Germinal center (tissue), 1 donor: ENCODE measurements at regions not wholly inside any gene's neighbourhood (a gene's known extent, or its start where the extent isn't known, plus 50 kb on each side); places are given as distances from the start of the nearest gene placed in this dataset.
"Not testable (repeated sequence)": the region's sequence is repeated elsewhere in the genome, so short reads cannot be mapped to it uniquely, and the experiment has no call there.

Source experiments
- DNase-seq: peaks from one replicate; pipeline ENCODE4 v3.0.0; 2012; ENCODE audit warnings: mixed read lengths, low spot score

- DNase-seq = no peak
These were observed 621.1 kb upstream of the ADGRB3 start for GRCh38 chr6:68013780-68014515.

- DNase-seq = no peak
These were observed 622.3 kb upstream of the ADGRB3 start for GRCh38 chr6:68012822-68013221.

DNA sequence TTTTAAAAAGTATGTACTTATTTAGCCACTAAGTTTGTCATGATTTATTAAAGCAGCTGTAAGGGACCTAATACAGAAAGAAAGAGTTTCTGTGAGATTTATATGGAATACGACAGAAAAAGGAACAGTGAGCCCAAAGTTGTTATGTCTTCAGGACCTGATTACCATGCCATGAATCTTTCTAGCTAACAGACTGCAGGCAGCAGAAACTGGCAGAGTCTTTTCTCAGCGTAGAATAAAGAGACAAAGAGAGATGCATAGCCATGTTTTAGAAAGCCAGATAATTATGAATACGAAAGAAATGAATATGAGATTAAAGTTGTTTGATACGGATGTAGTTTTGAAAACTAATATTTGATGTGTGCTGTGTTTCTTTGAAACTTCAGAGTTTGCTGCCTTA lies 624.1 kb upstream of the ADGRB3 start:
- no peak for DNase-seq

DNA sequence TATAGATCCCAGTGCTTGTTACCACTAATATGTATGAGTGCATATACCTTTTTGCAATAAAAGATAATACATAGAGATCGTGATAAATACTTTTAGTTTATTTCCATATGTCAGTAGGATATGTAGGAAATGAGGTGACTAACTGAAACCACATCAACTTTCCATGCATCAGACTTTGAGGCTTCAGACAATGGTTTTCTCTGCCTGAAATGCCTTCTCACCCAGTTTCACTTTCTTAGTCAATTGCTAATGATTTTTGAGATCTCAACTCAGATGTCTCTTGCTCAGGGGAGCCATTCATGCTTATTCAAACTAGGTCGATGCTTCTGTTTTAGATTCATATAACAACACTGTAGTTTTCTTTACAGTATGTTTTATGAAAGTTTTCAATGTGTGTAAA lies 626.6 kb upstream of the ADGRB3 start:
- DNase-seq = no peak

- DNase-seq = no peak
These were observed 627.4 kb upstream of the ADGRB3 start for GRCh38 chr6:68007717-68008116.

GRCh38 chr6:67986694-67987232 lies 648.3 kb upstream of the ADGRB3 start:
- DNase-seq = no peak

DNA sequence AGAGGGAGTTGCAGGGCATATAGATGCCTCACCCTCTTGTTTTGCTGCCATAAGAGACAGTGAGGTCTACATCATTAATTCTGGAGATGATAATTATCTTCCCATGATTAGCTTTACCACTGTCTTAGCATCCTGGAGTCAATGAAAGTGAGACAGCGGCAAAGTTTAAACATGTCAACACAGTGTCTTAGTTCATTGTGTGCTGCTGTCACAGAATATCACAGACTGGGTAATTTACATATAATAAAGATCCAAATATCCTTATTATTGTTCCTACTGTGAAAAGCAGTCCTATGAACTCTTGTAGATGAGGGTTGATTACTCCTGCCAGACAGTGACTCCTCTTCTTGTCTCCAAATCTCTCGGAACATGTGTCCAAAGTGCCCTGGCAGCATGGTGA lies 658.6 kb upstream of the ADGRB3 start:
- no peak for DNase-seq

- DNase-seq = no peak
These were observed 660.2 kb upstream of the ADGRB3 start for GRCh38 chr6:67974931-67975330.

DNA sequence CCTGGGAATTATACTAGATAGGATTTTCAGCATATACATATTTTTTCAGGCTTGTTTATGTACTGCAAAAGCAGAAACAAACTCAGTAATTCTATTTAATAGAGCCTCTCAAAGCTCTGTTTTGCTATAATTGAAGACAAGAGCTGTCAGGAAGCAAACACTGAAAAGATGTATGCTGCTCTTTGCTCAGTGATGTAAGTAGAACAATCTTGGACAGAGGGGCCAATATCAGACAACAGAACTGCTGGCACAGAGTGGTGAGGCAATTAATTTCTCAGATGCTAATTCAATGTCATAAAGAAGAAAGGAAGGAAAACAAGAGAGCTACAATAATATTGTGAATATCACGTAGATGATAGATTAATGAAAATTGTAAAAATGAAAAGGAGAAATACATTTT lies 663.3 kb upstream of the ADGRB3 start:
- no peak for DNase-seq

- DNase-seq = no peak
These were observed 668.3 kb upstream of the ADGRB3 start for GRCh38 chr6:67966830-67967229.

DNA sequence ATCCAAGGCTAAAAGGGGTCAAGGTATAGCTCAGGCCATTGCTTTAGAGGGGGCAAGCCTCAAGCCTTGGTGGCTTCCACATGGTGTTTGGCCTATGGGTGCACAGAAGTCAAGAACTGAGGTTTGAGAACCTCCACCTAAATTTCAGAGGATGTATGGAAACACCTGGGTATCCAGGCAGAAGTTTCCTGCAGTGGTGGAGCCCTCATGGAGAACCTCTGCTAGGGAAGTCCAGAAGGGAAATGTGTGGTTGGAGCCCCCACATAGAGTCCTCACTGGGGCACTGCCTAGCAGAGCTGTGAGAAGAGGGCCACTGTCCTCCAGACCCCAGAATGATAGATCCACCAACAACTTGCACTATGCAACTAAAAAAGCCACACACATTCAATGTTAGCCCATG lies 678.7 kb upstream of the ADGRB3 start:
- no peak for DNase-seq

DNA sequence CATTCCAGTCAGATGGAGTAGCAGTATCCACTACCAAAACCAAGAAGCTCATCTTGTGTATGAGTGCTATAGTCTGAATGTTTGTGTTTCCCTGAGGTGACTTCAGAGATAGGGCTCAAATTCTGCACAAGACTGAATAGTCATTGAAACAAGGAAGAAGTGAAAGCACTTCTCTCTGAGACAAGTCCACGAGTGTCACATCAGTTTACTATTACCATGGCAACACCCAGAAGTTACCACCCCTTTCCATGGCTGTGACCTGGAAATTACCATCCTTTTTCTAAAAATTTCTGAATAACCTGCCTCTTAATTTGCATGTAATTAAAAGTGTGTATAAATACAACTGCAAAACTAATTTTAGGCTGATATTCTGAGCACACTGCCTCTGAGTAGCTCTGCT lies 682.1 kb upstream of the ADGRB3 start:
- DNase-seq = no peak

DNA sequence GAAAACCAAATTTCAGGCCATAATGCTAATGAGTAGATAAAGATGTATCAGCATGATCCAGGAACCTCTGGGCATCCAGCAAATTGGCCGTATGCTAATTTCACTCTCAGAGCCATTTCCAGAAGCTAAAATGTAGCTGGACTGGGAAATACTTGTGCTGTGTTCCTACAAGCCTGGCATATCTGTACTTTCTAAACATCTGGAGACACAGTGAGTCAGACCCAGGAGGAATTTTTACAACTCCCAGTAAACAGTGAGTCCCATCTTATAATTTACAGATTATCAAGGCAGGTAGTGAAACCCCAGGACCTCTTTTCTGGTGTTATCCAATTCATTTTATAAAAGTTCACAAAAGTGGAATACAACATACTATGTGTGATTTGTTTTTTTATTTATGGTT lies 683.0 kb upstream of the ADGRB3 start:
- DNase-seq = no peak

GRCh38 chr6:67947762-67948161 lies 687.3 kb upstream of the ADGRB3 start:
- not testable (repeated sequence) for DNase-seq

DNA sequence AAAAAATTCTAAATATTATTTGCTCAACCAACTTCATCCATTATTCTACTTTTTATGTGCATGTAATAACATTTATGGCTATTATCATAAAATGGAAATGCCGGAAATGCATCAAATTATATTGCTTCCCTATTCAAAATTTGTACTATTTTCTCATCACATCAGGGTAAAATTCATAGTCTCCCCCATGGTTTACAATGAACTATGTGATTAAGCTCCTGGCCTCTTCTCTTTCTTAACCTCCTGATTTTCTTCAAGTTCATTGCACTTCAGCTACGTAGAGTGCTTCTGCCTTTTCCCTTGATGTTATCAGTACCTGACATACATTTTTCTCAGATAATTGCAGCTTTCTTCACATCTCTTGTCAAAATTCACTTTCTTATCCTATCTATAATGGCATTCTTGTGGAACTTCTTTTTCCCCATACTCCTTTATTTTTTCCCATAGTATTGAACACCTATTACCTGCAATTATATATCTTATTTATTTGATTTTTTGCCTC lies 699.1 kb upstream of the ADGRB3 start:
- DNase-seq = no peak

DNA sequence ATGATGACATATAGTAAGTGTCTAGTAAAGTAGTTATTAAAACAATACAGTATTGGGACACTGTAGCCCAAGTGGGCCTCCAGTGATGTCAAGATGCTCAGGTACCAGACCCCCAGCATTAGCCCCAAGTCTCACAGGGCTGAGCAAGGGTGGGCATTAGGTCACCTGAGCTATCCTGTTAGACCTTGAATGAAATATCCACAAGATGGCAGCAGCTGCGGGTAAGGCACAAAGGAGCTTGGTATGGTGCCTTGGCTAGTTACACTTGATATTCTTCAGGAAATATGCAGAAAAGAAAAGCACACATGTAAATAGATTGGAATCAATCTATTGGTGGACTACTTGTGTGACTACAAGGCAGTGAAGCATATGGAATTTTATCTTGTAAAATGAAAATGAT lies 701.8 kb upstream of the ADGRB3 start:
- no peak for DNase-seq

DNA sequence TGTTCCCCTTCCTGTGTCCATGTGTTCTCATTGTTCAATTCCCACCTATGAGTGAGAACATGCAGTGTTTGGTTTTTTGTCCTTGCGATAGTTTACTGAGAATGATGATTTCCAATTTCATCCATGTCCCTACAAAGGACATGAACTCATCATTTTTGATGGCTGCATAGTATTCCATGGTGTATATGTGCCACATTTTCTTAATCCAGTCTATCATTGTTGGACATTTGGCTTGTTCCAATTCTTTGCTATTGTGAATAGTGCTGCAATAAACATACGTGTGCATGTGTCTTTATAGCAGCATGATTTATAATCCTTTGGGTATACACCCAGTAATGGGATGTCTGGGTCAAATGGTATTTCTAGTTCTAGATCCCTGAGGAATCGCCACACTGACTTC lies 712.5 kb upstream of the ADGRB3 start:
- not testable (repeated sequence) for DNase-seq

DNA sequence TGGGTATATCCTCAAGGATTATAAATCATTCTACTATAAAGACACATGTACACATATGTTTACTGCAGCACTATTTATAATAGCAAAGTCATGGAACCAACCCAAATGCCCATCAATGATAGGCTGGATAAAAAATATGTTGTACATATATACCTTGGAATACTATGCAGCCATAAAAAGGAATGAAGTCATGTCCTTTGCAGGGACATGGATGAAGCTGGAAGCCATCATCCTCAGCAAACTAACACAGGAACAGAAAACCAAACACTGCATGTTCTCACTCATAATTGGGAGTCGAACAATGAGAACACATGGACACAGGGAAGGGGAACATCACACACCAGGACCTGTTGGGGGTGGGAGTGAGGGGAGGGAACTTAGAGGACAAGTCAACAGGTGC lies 715.0 kb upstream of the ADGRB3 start:
- not testable (repeated sequence) for DNase-seq

DNA sequence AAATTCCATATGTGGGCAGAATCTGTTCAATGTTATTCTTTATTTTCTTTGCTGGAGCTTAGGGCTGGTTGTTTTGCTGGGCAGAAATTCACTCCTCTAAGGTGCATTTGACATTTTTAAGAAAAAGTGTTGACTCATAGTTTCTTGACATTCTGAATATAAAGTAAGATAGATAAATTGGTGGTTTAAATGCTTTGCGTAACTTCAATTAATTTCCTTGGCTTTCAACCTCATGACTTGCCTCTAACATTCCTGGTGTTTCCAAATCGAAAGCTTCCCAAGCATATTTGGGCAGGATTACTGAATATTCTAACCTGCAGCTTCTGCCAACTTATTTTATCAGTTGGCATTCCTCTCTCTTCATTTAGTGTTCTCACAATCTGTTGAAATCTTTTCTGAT lies 718.7 kb upstream of the ADGRB3 start:
- DNase-seq = no peak

DNA sequence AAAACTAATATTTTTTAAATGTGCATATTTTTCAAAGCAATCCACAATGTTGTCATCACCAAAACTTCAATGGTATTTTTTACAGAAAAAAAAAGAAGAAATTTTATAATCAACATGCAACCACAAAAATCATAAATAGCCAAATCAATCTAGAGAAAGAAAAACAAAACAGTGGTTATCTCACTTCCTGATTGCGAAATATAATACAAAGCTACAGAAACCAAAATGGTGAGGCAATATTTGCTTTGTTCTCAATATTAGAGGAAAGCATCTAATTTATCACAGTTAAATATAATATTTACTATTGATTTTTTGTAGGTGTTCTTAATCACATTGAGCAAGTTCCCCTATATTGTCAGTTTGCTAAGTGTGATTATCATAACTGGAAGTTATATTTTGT lies 720.7 kb upstream of the ADGRB3 start:
- no peak for DNase-seq

GRCh38 chr6:67909354-67909753 lies 725.7 kb upstream of the ADGRB3 start:
- no peak for DNase-seq

DNA sequence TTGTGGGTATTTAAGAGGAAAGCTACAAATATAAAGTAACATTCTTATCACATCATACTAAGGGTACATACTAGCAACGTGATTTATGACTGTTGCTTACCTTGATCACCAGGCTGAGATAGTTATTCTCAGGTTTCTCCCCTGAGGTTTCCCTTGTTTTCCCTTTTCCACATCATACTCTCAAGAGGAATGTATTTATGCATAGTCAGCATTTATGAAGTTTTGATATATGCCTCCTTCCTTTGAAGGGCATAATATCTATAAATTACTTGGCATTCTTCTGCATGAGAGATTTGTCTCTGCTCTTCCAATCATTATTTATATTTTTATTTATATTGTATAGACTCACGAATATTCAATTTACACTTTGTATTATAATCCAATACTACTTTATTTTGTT lies 726.7 kb upstream of the ADGRB3 start:
- no peak for DNase-seq

DNA sequence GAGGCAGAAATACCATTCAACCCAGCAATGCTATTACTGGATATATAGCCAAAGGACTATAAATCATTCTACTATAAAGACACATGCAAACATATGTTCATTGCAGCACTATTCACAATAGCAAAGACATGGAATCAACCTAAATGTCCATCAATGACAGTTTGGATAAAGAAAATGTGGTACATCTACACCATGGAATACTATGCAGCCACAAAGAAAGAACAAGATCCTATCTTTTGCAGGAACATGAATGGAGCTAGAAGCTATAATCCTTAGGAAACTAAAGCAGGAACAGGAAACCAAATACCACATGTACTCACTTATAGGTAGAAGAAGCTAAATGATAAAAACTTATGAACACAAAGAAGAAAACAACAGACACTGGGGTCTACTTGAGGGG lies 730.3 kb upstream of the ADGRB3 start:
- DNase-seq = not testable (repeated sequence)

DNA sequence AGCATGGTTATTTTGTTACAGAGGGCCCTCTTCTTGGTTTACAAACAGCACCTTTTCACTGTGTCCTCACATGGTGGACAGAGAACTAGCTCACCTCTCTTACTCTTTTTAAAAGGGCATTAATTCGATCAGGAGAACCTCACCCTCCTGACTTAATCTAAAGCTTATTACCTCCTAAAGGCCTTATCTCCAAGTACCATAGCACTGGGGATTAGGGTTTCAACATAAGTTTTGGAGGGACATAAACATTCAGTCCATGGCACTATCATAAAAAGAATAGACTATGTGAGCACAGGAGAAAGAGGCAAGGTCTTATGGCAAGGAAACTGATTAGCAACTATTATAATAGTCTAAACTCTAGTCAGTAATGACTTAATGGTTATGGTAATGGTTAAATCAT lies 736.2 kb upstream of the ADGRB3 start:
- DNase-seq = no peak
